GM12878 (cell line): ENCODE measurements at regions not wholly inside any gene's neighbourhood (a gene's known extent, or its start where the extent isn't known, plus 50 kb on each side); places are given as distances from the start of the nearest gene placed in this dataset.

Experiments
- ATAC-seq: fragments of 200-7000 bp; cut with Tn5 transposase; 3 replicates; pipeline ENCODE4 v1.9.1; 2020; ENCODE audit warnings: mild to moderate bottlenecking, moderate library complexity
- BruUV-seq: library from RNA; stranded (reverse); fragments of 400-500 nt; replicated peaks from 2 replicates; lab custom pipeline; 2021; lab: Mats Ljungman, UMichigan
- CTCF ChIA-PET: fragments of 300-600 bp; sonication (Branson Sonifier 250); formaldehyde crosslinking; extraction: SDS; loops from one replicate; lab custom pipeline; 2021; ENCODE audit warnings: inconsistent platforms; lab: Yijun Ruan, JAX
- POLR2A ChIA-PET: fragments of 350-600 bp; formaldehyde crosslinking; extraction: SDS; loops from one replicate; lab custom pipeline; 2021; ENCODE audit warnings: inconsistent platforms; lab: Charles Lee
- RAD21 ChIA-PET: fragments of 300-600 bp; sonication (Branson Sonifier 250); formaldehyde crosslinking; loops from one replicate; lab custom pipeline; 2023; ENCODE audit warnings: antibody characterized with exemption; ENCODE audit not compliant: unreplicated experiment; lab: Charles Lee
- SMC1A ChIA-PET: fragments of 300-600 bp; sonication (Branson Sonifier 250); formaldehyde crosslinking; loops from one replicate; lab custom pipeline; 2023; ENCODE audit not compliant: unreplicated experiment, uncharacterized antibody; lab: Charles Lee
- DNase-seq: peaks from one replicate; pipeline ENCODE4 v3.0.0-alpha.2; 2011; ENCODE audit warnings: low read depth, low spot score
- FAIRE-seq: peaks from 3 replicates; lab custom pipeline; 2011; peaks lifted over from hg19 to GRCh38; lab: Jason Lieb, UNC
- H2AFZ ChIP-seq: 2 replicates; pipeline ENCODE4 v1.6.0; 2011; ENCODE audit warnings: low read depth, low read length, control low read depth; ENCODE audit not compliant: control insufficient read depth
- H3K27ac ChIP-seq: 2 replicates; pipeline ENCODE4 v1.5.1; 2011; ENCODE audit warnings: control low read depth; ENCODE audit not compliant: control insufficient read depth, insufficient read depth
- H3K27me3 ChIP-seq, 2 experiments: replicated peaks in 1 of 2; 2 replicates each; pipeline versions ENCODE4 v1.6.0 to v1.6.1; 2011; ENCODE audit warnings: low read length in 1 of 2; ENCODE audit not compliant: control insufficient read depth in 2 of 2, insufficient read depth in 2 of 2
- H3K36me3 ChIP-seq, 2 experiments: 2 replicates each; pipeline ENCODE4 v1.5.1; 2011; ENCODE audit warnings: low read length in 1 of 2; ENCODE audit not compliant: control insufficient read depth in 2 of 2, insufficient read depth in 2 of 2
- H3K4me1 ChIP-seq: 2 replicates; pipeline ENCODE4 v1.6.1; 2011; ENCODE audit warnings: mild to moderate bottlenecking, low read length, moderate library complexity, mixed read lengths; ENCODE audit not compliant: control insufficient read depth, insufficient read depth
- H3K4me2 ChIP-seq: 2 replicates; pipeline ENCODE4 v1.6.0; 2011; ENCODE audit warnings: control low read depth; ENCODE audit not compliant: control insufficient read depth, insufficient read depth
- H3K4me3 ChIP-seq: fragments of 200-600 bp; sonication (generic); 2 replicates; pipeline ENCODE4 v1.5.1; 2016
- H3K79me2 ChIP-seq: 2 replicates; pipeline ENCODE4 v1.6.0; 2011; ENCODE audit warnings: low read length; ENCODE audit not compliant: control insufficient read depth, insufficient read depth
- H3K9ac ChIP-seq: 2 replicates; pipeline ENCODE4 v1.8.0; 2011; ENCODE audit warnings: low read length, control low read depth, mixed read lengths; ENCODE audit not compliant: control insufficient read depth, insufficient read depth
- H3K9me3 ChIP-seq: replicated peaks from 3 replicates; pipeline ENCODE4 v1.5.1; 2011; ENCODE audit warnings: mild to moderate bottlenecking, low read length; ENCODE audit not compliant: control insufficient read depth, insufficient read depth
- H4K20me1 ChIP-seq: 2 replicates; pipeline ENCODE4 v1.6.0; 2011; ENCODE audit not compliant: control insufficient read depth, insufficient read depth
- ASH2L ChIP-seq: fragments of 300-600, 200-600 bp; sonication (generic); IDR thresholded peaks from 2 replicates; pipeline ENCODE4 v1.6.1; 2017; ENCODE audit warnings: low read depth, mild to moderate bottlenecking, borderline replicate concordance
- CBX5 ChIP-seq: sonication (generic); IDR thresholded peaks from 2 replicates; pipeline ENCODE4 v1.6.1; 2016; ENCODE audit warnings: low read depth, moderate library complexity, mild to moderate bottlenecking, inconsistent platforms
- CREM ChIP-seq: IDR thresholded peaks from 2 replicates; pipeline ENCODE4 v1.6.1; 2014; ENCODE audit warnings: antibody characterized with exemption, low read depth
- MAX ChIP-seq: IDR thresholded peaks from 2 replicates; pipeline ENCODE4 v1.6.1; 2012; ENCODE audit warnings: low read depth, low read length, improper control_type of control experiment
- MLLT1 ChIP-seq: fragments of 450-650 bp; IDR thresholded peaks from 2 replicates; pipeline ENCODE4 v1.6.1; 2016; ENCODE audit warnings: mild to moderate bottlenecking
- MTA3 ChIP-seq: IDR thresholded peaks from 2 replicates; pipeline ENCODE4 v1.6.1; 2012; ENCODE audit warnings: low read length, inconsistent platforms, borderline replicate concordance
- NR2C1 ChIP-seq: fragments of 450-650 bp; IDR thresholded peaks from 2 replicates; pipeline ENCODE4 v1.6.1; 2017; ENCODE audit warnings: antibody characterized with exemption, mild to moderate bottlenecking, moderate library complexity
- PAX5 ChIP-seq: IDR thresholded peaks from 2 replicates; pipeline ENCODE4 v1.6.1; 2011; ENCODE audit warnings: low read depth, low read length, borderline replicate concordance
- POLR2A ChIP-seq: IDR thresholded peaks from 2 replicates; pipeline ENCODE4 v1.6.1; 2011; ENCODE audit warnings: low read depth, mild to moderate bottlenecking, low read length
- SIN3A ChIP-seq: IDR thresholded peaks from 2 replicates; pipeline ENCODE4 v1.6.1; 2012; ENCODE audit warnings: low read depth, low read length, improper control_type of control experiment
- WGBS: methylation state at CpG from one replicate; pipeline ENCODE4 v1.1.6; 2016; ENCODE audit warnings: low lambda C conversion rate; ENCODE audit not compliant: insufficient replicate concordance, insufficient coverage; ENCODE audit errors: missing lambda C conversion rate; 5-methylcytosine and 5-hydroxymethylcytosine counted together
- in situ Hi-C: fragments of 300-500 bp; cut with MboI; formaldehyde crosslinking; loops from 9 replicates; pipeline ENCODE4 v1.14.3; 2018; ENCODE audit warnings: mixed read lengths
- intact Hi-C: fragments of 100-400 bp; cut with micrococcal nuclease; formaldehyde crosslinking; loops from one replicate; pipeline ENCODE4 v1.14.2; 2022; ENCODE audit not compliant: unreplicated experiment

GRCh38 chr2:144950899-144951560, 431.1 kb upstream of the ZEB2 start:
- ATAC-seq: no peak
- no peak for DNase-seq
- Histone ChIP-seq H3K27ac (no peak overlapping the region), H3K9me3 (no peaks in the 10 kb centered on the region), H3K9ac (no peak overlapping the region), H4K20me1 (no peaks in the 10 kb centered on the region), H3K4me2 (no peak overlapping the region), H3K27me3 (no peaks in the 10 kb centered on the region), H3K36me3 (no peaks in the 10 kb centered on the region), H2AFZ (no peak overlapping the region), H3K4me1 (no peaks in the 10 kb centered on the region), H3K4me3 (no peak overlapping the region), H3K79me2 (no peaks in the 10 kb centered on the region)
- FAIRE-seq: no peak
- 0% methylated on average over 3 of the region's 3 CpGs for WGBS
- intact Hi-C loops: no loop called here
- SMC1A ChIA-PET: no interaction called here
- RAD21 ChIA-PET: no interaction called here
- BruUV-seq: no TSS peak
- in situ Hi-C loops: no loop called here
- no peak for TF ChIP-seq CREM
- TF ChIP-seq SIN3A: no peak
- TF ChIP-seq PAX5: no peak
- TF ChIP-seq MTA3: no peak
- no peak for TF ChIP-seq MAX
- no peak for TF ChIP-seq NR2C1
- TF ChIP-seq POLR2A: no peak
- TF ChIP-seq ASH2L: no peak
- no peak for TF ChIP-seq CBX5
- TF ChIP-seq MLLT1: no peak
- CTCF ChIA-PET: no interaction called here
- POLR2A ChIA-PET: no interaction called here
